Panc1 (cell line): ENCODE measurements at regions not wholly inside any gene's neighbourhood (a gene's known extent, or its start where the extent isn't known, plus 50 kb on each side); places are given as distances from the start of the nearest gene placed in this dataset.

Experiments
- ATAC-seq: fragments of 200-7000 bp; cut with Tn5 transposase; 2 replicates; pipeline ENCODE4 v1.9.1; 2020; ENCODE audit warnings: mild to moderate bottlenecking, moderate library complexity
- BruUV-seq: library from RNA; stranded (reverse); fragments of 400-500 nt; replicated peaks from 2 replicates; lab custom pipeline; 2021; lab: Mats Ljungman, UMichigan
- CTCF ChIA-PET: fragments of 300-600 bp; sonication (Branson Sonifier 250); formaldehyde crosslinking; loops from one replicate; lab custom pipeline; 2022; ENCODE audit warnings: antibody characterized with exemption; lab: Charles Lee
- POLR2A ChIA-PET: fragments of 300-600 bp; sonication (Branson Sonifier 250); formaldehyde crosslinking; loops from one replicate; lab custom pipeline; 2022; ENCODE audit warnings: antibody characterized with exemption; lab: Charles Lee
- DNase-seq: peaks from one replicate; pipeline ENCODE4 v3.0.0-alpha.2; 2010; ENCODE audit warnings: low read depth, low spot score
- H3K27ac ChIP-seq: 2 replicates; pipeline ENCODE4 v1.5.1; 2011; ENCODE audit warnings: mild to moderate bottlenecking, low read length, inconsistent platforms
- H3K27me3 ChIP-seq: fragments of 200-500 bp; sonication (Bioruptor generic); 2 replicates; pipeline ENCODE4 v1.6.0; 2014; ENCODE audit warnings: low read length, inconsistent platforms; ENCODE audit not compliant: control insufficient read depth, insufficient read depth
- H3K36me3 ChIP-seq: fragments of 200-500 bp; sonication (Bioruptor generic); 2 replicates; pipeline ENCODE4 v1.5.1; 2014; ENCODE audit warnings: inconsistent platforms, mild to moderate bottlenecking, low read length, moderate library complexity; ENCODE audit not compliant: control insufficient read depth, insufficient read depth
- H3K4me1 ChIP-seq: 2 replicates; pipeline ENCODE4 v1.5.1; 2011; ENCODE audit warnings: inconsistent platforms, mild to moderate bottlenecking, low read length, moderate library complexity; ENCODE audit not compliant: control insufficient read depth, insufficient read depth
- H3K4me3 ChIP-seq, 2 experiments: 2 replicates each; pipeline ENCODE4 v1.5.1; 2011 to 2012; ENCODE audit warnings: low read depth in 2 of 2, low read length in 2 of 2, mild to moderate bottlenecking in 2 of 2, inconsistent platforms in 1 of 2, moderate library complexity in 1 of 2
- H3K9me3 ChIP-seq: fragments of 200-500 bp; sonication (Bioruptor generic); 2 replicates; pipeline ENCODE4 v1.5.1; 2014; ENCODE audit warnings: low read depth, mild to moderate bottlenecking, inconsistent platforms, low read length, moderate library complexity; ENCODE audit not compliant: control insufficient read depth, insufficient read depth
- CTCF ChIP-seq: fragments of 450-650 bp; IDR thresholded peaks from 2 replicates; pipeline ENCODE4 v1.5.1; 2017; ENCODE audit warnings: mild to moderate bottlenecking
- POLR2AphosphoS5 ChIP-seq: IDR thresholded peaks from 2 replicates; pipeline ENCODE4 v1.6.1; 2012; ENCODE audit warnings: mild to moderate bottlenecking, low read depth, low read length, moderate library complexity
- SIN3A ChIP-seq: IDR thresholded peaks from 2 replicates; pipeline ENCODE4 v1.6.1; 2012; ENCODE audit warnings: low read depth, mild to moderate bottlenecking, low read length, moderate library complexity, borderline replicate concordance; ENCODE audit not compliant: insufficient read depth
- TCF7L2 ChIP-seq: IDR thresholded peaks from 2 replicates; pipeline ENCODE4 v1.6.1; 2011; ENCODE audit warnings: mild to moderate bottlenecking, low read depth, low read length, inconsistent platforms
- in situ Hi-C: cut with HindIII; loops from 2 replicates; pipeline ENCODE4 v1.10.0; 2016; ENCODE audit warnings: low sequenced_read_pairs, low pct_unique_long_range_greater_than_20kb
- intact Hi-C: fragments of 100-400 bp; cut with micrococcal nuclease; formaldehyde crosslinking; loops from one replicate; pipeline ENCODE4 v1.10.0; 2022; ENCODE audit not compliant: unreplicated experiment
- TF ChIP-seq, protein P1 (sequence below), 2 experiments: IDR thresholded peaks; 2 replicates each; pipeline ENCODE4 v1.6.1; 2011 to 2012; ENCODE audit warnings: low read depth in 2 of 2, control low read depth in 1 of 2, low read length in 1 of 2, mild to moderate bottlenecking in 1 of 2, moderate library complexity in 1 of 2; ENCODE audit not compliant: insufficient read depth in 1 of 2

DNA sequence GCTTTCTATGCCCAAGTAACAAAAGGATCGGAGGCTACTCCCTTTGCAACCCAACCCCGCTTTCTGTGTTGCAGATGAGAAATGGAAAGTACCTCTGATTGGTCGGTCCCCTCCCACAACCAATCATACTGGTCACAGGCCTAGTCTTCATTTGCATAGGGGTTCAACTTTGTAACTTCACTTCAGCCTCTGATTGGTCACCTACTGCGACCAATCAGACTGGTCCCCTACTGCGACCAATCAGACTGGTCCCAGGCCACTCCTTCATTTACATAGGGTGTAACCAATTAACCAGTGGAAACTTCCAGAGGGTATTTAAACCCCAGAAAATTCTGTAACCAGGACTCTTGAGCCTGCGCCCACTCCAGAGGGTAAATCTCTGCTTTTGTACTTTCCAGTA lies 906.4 kb upstream of the TMEM132C start:
- no peak overlapping the region for H3K27ac ChIP-seq
- POLR2A ChIA-PET = no interaction called here
- TF ChIP-seq TCF7L2 = no peak
- TF ChIP-seq, protein P1, sequence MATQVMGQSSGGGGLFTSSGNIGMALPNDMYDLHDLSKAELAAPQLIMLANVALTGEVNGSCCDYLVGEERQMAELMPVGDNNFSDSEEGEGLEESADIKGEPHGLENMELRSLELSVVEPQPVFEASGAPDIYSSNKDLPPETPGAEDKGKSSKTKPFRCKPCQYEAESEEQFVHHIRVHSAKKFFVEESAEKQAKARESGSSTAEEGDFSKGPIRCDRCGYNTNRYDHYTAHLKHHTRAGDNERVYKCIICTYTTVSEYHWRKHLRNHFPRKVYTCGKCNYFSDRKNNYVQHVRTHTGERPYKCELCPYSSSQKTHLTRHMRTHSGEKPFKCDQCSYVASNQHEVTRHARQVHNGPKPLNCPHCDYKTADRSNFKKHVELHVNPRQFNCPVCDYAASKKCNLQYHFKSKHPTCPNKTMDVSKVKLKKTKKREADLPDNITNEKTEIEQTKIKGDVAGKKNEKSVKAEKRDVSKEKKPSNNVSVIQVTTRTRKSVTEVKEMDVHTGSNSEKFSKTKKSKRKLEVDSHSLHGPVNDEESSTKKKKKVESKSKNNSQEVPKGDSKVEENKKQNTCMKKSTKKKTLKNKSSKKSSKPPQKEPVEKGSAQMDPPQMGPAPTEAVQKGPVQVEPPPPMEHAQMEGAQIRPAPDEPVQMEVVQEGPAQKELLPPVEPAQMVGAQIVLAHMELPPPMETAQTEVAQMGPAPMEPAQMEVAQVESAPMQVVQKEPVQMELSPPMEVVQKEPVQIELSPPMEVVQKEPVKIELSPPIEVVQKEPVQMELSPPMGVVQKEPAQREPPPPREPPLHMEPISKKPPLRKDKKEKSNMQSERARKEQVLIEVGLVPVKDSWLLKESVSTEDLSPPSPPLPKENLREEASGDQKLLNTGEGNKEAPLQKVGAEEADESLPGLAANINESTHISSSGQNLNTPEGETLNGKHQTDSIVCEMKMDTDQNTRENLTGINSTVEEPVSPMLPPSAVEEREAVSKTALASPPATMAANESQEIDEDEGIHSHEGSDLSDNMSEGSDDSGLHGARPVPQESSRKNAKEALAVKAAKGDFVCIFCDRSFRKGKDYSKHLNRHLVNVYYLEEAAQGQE (IDR thresholded peaks at IDR 0.05; ENCODE audit: insufficient read depth in 1 of 2, low read depth in 2 of 2, low read length in 1 of 2) = no peak
- TF ChIP-seq CTCF = no peak
- no peak for TF ChIP-seq SIN3A
- TF ChIP-seq POLR2AphosphoS5 = no peak
- CTCF ChIA-PET = no interaction called here
- no TSS peak for BruUV-seq
- peaks cover 3% of the 10 kb centered on the region; the same call in 1 of the 2 replicates for H3K9me3 ChIP-seq
- intact Hi-C loops (no loop called here), in situ Hi-C loops (no loop called here)
- no peak overlapping the region for H3K4me3 ChIP-seq
- H3K36me3 ChIP-seq = no peaks in the 10 kb centered on the region
- DNase-seq (no peak), ATAC-seq (no peak)
- no peaks in the 10 kb centered on the region for H3K4me1 ChIP-seq
- no peaks in the 10 kb centered on the region for H3K27me3 ChIP-seq

GRCh38 chr12:127362121-127362520 lies 904.8 kb upstream of the TMEM132C start:
- POLR2A ChIA-PET = no interaction called here
- no peaks in the 10 kb centered on the region for H3K27me3 ChIP-seq
- TF ChIP-seq SIN3A = no peak
- TF ChIP-seq TCF7L2 = no peak
- no peak for TF ChIP-seq POLR2AphosphoS5
- TF ChIP-seq, protein P1 (IDR thresholded peaks at IDR 0.05; ENCODE audit: insufficient read depth in 1 of 2, low read depth in 2 of 2, low read length in 1 of 2) = no peak
- TF ChIP-seq CTCF = no peak
- DNase-seq (no peak), ATAC-seq (no peak)
- H3K4me3 ChIP-seq = no peak overlapping the region
- in situ Hi-C loops (no loop called here), intact Hi-C loops (no loop called here)
- no peak overlapping the region for H3K27ac ChIP-seq
- BruUV-seq = no TSS peak
- no peaks in the 10 kb centered on the region for H3K36me3 ChIP-seq
- peaks cover 3% of the 10 kb centered on the region; the same call in 1 of the 2 replicates for H3K9me3 ChIP-seq
- CTCF ChIA-PET = no interaction called here
- H3K4me1 ChIP-seq = no peaks in the 10 kb centered on the region
